K562 (cell line): ENCODE measurements at regions not wholly inside any gene's neighbourhood (a gene's known extent, or its start where the extent isn't known, plus 50 kb on each side); places are given as distances from the start of the nearest gene placed in this dataset.
"Not testable (repeated sequence)": the region's sequence is repeated elsewhere in the genome, so short reads cannot be mapped to it uniquely, and the experiment has no call there.

Experiments
- CTCF ChIP-seq, 3 experiments: IDR thresholded peaks in 2 of 3; conservative IDR thresholded peaks in 1 of 3; 2 replicates each; pipeline ENCODE4 v1.5.1; 2011 to 2012; ENCODE audit warnings: low read length in 3 of 3, mild to moderate bottlenecking in 3 of 3, control low read depth in 2 of 3, improper control_type of control experiment in 1 of 3, inconsistent platforms in 1 of 3, low read depth in 1 of 3, mixed read lengths in 1 of 3, moderate library complexity in 1 of 3; ENCODE audit not compliant: insufficient read depth in 2 of 3
- NRF1 ChIP-seq, 2 experiments: fragments of 450-650 bp; IDR thresholded peaks in 1 of 2; conservative IDR thresholded peaks in 1 of 2; 2 replicates each; pipeline ENCODE4 v1.6.1; 2014; ENCODE audit warnings: mild to moderate bottlenecking in 2 of 2
- POLR2AphosphoS5 ChIP-seq: IDR thresholded peaks from 2 replicates; pipeline ENCODE4 v1.6.1; 2011; ENCODE audit warnings: mild to moderate bottlenecking, low read depth, low read length, moderate library complexity; ENCODE audit not compliant: control insufficient read depth, insufficient read depth

DNA sequence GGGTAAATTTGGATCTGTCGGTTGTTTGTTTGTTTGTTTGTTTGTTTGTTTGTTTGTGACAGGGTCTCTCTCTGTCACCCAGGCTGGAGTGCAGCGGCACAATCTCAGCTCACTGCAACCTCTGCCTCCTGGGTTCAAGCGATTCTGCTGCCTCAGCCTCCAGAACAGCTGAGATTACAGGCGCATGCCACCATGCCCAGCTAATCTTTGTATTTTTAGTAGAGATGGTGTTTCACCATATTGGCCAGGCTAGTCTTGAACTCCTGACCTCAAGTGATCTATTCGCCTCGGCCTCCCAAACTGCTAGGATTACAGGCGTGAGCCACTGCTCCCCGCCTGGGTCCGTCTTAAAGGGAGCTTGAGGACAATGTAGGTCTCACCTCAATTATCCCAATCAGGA is 95.3 kb upstream of the NAA20 start:
- not testable (repeated sequence) for TF ChIP-seq CTCF (IDR thresholded peaks at IDR 0.05 in 2 of 3, conservative IDR thresholded peaks at IDR 0.05 in 1 of 3; ENCODE audit: insufficient read depth in 2 of 3, low read depth in 1 of 3, low read length in 3 of 3); POLR2AphosphoS5; NRF1 (conservative IDR thresholded peaks at IDR 0.05 in 1 of 2, IDR thresholded peaks at IDR 0.05 in 1 of 2)
